GM12891 (cell line): ENCODE measurements at regions not wholly inside any gene's neighbourhood (a gene's known extent, or its start where the extent isn't known, plus 50 kb on each side); places are given as distances from the start of the nearest gene placed in this dataset.

Experiments
- DNase-seq: peaks from one replicate; pipeline ENCODE4 v3.0.0; 2011; ENCODE audit warnings: low spot score; ENCODE audit not compliant: insufficient read length
- FAIRE-seq: peaks from 2 replicates; lab custom pipeline; 2011; peaks lifted over from hg19 to GRCh38; lab: Jason Lieb, UNC
- PAX5 ChIP-seq: IDR thresholded peaks from 2 replicates; pipeline ENCODE4 v1.6.1; 2011; ENCODE audit warnings: low read length, moderate library complexity, mild to moderate bottlenecking; ENCODE audit not compliant: insufficient read depth, severe bottlenecking
- POLR2A ChIP-seq: IDR thresholded peaks from 2 replicates; pipeline ENCODE4 v1.6.1; 2011; ENCODE audit warnings: low read depth, low read length, control low read depth
- POLR2AphosphoS5 ChIP-seq: IDR thresholded peaks from 2 replicates; pipeline ENCODE4 v1.6.1; 2011; ENCODE audit warnings: low read depth, low read length, control low read depth
- POU2F2 ChIP-seq: IDR thresholded peaks from 2 replicates; pipeline ENCODE4 v1.6.1; 2011; ENCODE audit warnings: low read depth, mild to moderate bottlenecking, control low read depth, low read length, moderate library complexity
- SPI1 ChIP-seq: IDR thresholded peaks from 2 replicates; pipeline ENCODE4 v1.6.1; 2011; ENCODE audit warnings: low read depth, low read length, control low read depth
- TAF1 ChIP-seq: IDR thresholded peaks from 2 replicates; pipeline ENCODE4 v1.6.1; 2011; ENCODE audit warnings: low read depth, low read length, control low read depth

DNA sequence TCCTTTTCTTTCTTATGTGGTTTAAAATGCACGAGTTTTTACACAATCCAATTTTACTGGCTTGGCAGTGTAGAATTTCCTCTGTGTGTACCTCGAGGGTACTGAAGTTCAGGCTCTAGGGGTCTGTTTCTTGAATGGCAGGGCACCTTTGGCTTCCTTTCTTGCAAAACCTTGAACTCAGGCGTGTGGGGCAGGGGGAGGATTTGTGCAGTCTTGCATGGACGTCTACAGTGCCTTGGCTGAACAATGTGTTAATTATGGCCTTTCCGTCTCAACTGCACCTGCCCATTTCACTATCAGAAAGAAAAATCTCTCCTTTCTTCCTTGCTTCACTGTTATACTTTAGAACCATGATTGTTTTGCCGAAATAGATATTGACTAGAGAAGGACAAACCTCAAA, 570.9 kb downstream of the INHBA start:
- DNase-seq (no peak), FAIRE-seq (no peak)

DNA sequence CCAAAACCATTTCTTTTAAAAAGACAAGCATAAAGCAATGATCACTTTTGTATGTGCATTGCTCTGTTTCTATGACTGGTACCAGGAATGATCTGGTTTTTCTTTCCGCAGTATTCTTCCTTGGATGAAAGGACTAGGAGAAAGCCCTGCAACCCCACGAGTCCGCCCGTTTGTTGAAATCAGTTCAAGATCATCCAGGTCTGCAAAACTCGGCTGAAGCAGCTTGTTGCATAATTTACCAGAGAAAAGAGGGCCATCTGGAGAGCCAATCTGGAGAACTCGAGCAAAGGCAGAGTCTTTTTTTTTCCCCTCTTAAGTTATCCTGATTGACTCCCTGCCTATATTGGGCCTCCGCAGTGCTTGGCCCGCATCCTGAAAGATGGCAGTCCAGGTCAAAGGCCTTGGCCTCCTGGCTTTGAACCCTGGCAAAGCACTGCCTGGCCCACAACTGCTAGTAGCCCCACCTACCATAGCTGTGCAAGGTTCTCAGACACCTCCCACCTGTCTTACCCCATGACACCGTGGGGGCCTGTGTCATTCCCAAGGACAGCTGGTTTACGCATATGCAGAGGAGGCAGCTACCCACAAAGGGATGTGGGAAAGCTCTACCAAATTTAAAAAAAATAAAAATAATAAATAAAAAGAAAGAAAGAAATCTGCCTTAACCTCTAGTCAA, 572.2 kb downstream of the INHBA start:
- FAIRE-seq (no peak), DNase-seq (no peak)
- TF ChIP-seq POLR2A = no peak

More for the DNA sequence above, 570.9 kb downstream of the INHBA start:
- TF ChIP-seq TAF1 (no peak), POU2F2 (no peak), PAX5 (no peak), SPI1 (no peak), POLR2AphosphoS5 (no peak), POLR2A (no peak)

DNA sequence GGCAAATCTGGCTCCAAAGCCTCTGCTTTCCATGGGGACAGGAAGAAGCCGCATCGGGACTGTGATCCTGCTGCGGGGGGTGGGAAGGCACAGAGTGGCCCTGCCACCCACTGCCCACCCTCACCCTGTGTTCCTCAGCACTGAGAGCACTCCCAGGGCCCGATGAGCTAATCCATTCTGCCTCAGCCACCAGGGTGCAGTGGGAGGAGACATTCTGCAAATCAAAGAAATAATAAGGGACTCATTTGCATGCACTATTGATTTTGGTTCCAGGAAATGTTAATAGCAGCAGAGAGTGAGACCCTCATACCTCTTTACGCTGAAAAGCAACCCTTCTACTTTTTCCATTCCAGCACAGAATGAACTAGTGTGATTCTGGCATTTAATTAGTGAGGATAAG, 572.8 kb downstream of the INHBA start:
- no peak for TF ChIP-seq SPI1
- no peak for TF ChIP-seq POU2F2
- TF ChIP-seq POLR2AphosphoS5 = no peak
- TF ChIP-seq PAX5 = no peak
- DNase-seq (no peak), FAIRE-seq (no peak)

DNA sequence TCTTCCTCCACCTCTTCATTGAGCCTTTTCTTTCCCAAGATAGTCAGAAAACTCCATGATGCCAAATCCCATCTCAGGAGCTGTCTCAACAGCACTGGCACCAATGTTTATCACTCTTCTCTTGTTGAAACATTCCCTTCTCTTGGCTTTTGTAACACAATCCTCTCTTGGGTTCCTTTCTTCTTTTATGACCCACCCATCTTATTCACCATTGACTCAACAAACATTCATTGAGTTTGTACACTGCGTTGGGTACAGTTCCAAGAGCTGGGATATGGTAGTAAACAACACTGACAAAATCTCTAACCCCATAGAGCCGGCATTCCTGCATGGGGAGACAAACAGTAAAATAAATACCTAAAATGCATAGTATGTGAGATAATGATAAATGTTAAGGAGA, 577.5 kb downstream of the INHBA start:
- DNase-seq (no peak), FAIRE-seq (no peak)
- no peak for TF ChIP-seq POLR2A
- no peak for TF ChIP-seq SPI1
- no peak for TF ChIP-seq POU2F2
- no peak for TF ChIP-seq POLR2AphosphoS5
- no peak for TF ChIP-seq TAF1
- no peak for TF ChIP-seq PAX5

DNA sequence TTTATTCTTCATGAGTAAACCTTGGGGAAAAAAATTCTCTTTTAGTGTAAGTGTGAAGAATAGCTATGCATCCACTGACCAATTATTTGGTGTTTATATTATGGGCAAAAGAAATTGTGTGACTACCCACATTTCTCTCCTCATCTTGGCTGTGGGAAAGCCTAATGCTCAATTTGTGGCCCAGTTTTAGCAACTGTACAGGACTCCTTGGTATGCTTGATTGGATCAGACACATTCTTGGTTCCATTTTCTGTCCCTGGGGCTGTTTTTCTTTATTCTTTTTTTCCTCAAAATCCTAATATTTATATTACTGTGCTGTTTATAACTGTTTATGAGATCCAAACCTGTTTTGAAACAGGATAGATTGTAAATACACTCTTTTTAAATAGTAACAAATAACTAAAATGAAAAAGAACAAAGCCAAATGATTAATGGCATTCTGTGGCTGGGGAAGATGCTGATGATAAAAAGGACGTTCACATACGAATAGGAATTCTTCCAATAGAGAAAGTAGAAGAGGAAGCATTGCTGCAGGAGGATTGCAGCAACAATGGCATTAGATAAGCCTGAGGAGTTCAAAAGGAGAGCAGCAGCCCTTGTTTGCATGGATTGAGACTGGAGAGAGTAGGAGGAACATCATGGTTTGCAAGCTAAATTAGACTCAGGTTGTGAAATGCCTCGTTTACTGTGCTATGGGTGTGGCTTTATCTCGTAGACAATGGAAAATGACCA, 580.5 kb downstream of the INHBA start:
- FAIRE-seq = no peak
- TF ChIP-seq POLR2AphosphoS5 (no peak), TAF1 (no peak), PAX5 (no peak), POLR2A (no peak)
- DNase-seq = no peak

DNA sequence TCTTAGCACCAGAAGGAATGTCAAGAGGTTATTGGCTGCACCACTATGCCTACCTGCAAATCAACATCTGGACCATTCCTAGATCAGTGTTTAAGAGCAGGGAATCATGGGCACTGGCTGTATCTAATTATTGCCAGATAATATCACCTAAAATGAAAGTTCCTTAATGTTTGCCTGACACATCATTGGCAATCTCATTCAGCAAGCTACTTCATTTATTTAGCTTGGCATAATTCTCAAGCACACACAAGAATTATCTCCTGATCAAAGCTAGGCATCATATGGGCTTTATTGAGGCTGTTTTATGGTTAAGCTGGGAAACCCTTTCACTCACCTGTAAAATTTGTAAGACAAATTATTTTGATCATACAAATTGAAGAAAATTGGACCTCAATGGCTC, 581.7 kb downstream of the INHBA start:
- TF ChIP-seq SPI1 = no peak
- no peak for TF ChIP-seq POU2F2
- no peak for TF ChIP-seq TAF1
- no peak for TF ChIP-seq POLR2AphosphoS5
- TF ChIP-seq POLR2A = no peak
- no peak for TF ChIP-seq PAX5
- FAIRE-seq (no peak), DNase-seq (no peak)

DNA sequence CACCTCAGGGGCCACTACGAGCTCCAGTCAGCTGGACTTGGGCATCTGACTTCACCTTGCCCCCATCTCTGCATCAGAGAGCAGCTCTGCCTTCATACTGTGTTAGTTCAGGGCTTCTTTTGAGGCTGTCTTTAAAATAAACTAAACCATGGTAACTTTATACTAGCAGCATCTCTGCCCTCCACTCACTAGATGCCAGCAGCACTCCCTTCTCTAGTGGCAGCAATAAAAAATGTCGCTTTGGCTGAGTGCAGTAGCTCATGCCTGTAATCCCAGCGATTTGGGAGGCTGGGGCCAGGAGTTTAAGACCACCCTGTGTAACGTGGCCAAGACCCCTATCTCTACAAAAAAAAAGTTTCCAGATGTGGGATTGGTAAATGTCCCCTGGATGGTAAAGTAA, 584.4 kb downstream of the INHBA start:
- DNase-seq (no peak), FAIRE-seq (no peak)
- TF ChIP-seq POLR2A (no peak), POLR2AphosphoS5 (no peak), POU2F2 (no peak), SPI1 (no peak), PAX5 (no peak), TAF1 (no peak)

DNA sequence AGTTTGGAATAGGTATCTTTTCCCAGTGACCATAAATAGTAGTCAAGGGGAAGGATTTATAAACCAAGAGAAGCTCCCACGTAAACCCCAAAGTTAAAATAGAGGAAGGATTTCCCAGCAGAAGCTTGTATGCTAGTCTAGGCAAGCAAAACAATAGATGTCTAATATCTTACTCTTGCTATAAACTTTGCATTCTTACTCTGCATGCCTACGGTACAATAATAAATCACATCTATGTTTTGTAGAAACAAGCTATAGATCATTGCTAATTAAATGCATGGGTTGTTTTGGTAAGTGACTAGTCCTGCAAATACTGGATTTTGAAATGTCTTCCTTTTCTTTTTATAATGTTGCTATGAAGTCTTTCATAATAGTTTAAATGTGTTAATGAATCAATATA, 585.5 kb downstream of the INHBA start:
- no peak for FAIRE-seq
- TF ChIP-seq SPI1 = no peak
- no peak for TF ChIP-seq POLR2A
- TF ChIP-seq PAX5 = no peak
- TF ChIP-seq POLR2AphosphoS5 = no peak

DNA sequence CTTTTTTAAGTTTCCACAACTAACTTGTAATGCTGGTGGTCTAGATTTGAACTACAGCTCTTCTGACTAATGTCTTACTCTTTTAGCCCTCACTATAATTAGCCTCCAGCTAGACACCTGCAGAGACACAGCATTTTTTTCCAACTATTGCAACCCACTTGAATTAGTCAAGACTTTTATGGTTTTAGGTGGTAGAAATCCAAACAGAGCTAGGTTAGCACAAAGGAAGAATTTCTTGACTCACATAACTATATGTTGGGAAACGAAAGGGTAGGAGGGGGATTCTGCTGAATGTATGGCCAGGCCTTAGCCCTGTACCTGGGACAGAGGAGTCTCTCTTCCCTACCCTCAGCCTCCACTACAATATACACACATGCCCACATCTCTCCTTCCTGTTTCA, 586.1 kb downstream of the INHBA start:
- no peak for TF ChIP-seq POLR2A
- no peak for FAIRE-seq
- no peak for DNase-seq

More for the DNA sequence above, 585.5 kb downstream of the INHBA start:
- DNase-seq = no peak

DNA sequence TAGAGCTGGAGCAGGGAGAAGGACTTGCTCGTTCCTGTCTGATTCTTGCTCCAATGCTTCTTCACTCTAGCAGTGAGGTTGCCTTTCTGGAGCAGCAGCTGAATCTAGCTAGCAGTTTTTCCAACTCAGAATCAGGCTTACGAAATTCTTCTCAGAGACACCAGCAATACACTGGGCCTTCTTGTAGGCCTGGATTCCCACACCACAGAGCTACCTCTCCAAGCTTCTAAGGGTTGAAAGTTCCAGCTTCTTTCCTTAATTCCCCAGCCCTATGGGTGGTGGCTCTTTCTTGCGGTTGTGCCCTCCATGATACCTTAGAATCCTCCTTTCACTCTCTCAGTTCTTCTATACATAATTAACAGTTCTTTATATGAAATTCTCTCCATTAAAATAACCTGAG, 586.6 kb downstream of the INHBA start:
- TF ChIP-seq POLR2A (no peak), TAF1 (no peak), POLR2AphosphoS5 (no peak), POU2F2 (no peak), PAX5 (no peak), SPI1 (no peak)
- no peak for DNase-seq
- no peak for FAIRE-seq
